ENCODE measurements at regions not wholly inside any gene's neighbourhood (a gene's known extent, or its start where the extent isn't known, plus 50 kb on each side); places are given as distances from the start of the nearest gene placed in this dataset.
"Not testable (repeated sequence)": the region's sequence is repeated elsewhere in the genome, so short reads cannot be mapped to it uniquely, and the experiment has no call there.

DNA sequence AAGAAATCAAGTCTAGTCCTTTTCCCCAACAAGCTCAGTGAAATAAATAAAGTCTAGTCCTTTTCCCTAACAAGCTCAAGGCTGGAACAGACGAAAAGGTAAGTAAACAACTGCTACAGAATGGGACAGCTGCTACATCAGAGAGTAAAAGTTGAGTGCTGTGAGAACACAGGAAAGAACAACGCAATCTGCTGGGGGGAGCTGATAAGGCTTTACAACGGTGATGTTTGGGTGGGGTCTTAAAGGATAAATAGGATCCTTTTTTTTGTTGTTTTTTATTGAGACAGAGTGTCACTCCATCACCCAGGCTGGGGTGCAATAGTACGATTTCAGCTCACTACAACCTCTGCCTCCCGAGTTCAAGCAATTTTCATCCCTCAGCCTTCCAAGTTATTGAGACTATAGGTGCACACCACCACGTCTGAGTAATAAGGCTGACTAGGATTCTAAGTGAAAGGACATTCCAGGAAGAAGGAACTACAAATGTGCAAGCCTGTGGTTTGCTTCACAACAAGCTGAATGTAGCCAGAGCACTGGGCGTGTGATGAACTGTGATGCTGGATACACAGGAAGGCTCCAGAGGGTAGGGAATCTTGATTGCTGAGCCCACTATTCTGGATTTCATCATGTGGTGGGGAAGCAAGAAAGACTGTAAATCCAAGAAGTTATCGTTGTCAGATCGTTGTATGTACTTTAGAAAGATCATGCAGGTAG lies 54.7 kb upstream of the KCTD7 start:
- TF ChIP-seq, protein P1, sequence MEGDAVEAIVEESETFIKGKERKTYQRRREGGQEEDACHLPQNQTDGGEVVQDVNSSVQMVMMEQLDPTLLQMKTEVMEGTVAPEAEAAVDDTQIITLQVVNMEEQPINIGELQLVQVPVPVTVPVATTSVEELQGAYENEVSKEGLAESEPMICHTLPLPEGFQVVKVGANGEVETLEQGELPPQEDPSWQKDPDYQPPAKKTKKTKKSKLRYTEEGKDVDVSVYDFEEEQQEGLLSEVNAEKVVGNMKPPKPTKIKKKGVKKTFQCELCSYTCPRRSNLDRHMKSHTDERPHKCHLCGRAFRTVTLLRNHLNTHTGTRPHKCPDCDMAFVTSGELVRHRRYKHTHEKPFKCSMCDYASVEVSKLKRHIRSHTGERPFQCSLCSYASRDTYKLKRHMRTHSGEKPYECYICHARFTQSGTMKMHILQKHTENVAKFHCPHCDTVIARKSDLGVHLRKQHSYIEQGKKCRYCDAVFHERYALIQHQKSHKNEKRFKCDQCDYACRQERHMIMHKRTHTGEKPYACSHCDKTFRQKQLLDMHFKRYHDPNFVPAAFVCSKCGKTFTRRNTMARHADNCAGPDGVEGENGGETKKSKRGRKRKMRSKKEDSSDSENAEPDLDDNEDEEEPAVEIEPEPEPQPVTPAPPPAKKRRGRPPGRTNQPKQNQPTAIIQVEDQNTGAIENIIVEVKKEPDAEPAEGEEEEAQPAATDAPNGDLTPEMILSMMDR (conservative IDR thresholded peaks at IDR 0.05; ENCODE audit: low read depth, low read length) = not testable (repeated sequence)
- not testable (repeated sequence) for TF ChIP-seq EZH2 (IDR thresholded peaks at IDR 0.05; ENCODE audit: low read length, unreplicated experiment)
